ENCODE measurements at regions not wholly inside any gene's neighbourhood (a gene's known extent, or its start where the extent isn't known, plus 50 kb on each side); places are given as distances from the start of the nearest gene placed in this dataset.
"Not testable (repeated sequence)": the region's sequence is repeated elsewhere in the genome, so short reads cannot be mapped to it uniquely, and the experiment has no call there.

DNA sequence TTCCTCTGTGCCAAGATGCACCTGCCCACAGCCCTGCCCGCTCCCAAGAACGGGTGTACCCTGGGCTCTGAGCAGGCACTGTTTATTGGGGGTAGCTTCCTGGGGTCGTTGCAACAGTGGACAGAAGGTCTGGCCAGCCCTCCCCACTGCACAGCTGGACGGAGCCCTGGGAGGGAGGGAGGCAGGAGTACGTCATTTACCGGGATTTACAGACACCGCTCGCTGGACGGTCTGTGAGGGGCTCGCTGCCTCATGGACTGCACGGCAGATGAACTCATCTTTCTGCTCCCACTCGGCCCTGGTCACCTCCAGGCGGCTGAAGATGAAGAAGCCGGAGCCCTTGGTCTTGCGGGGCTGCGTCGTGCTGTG lies 195.2 kb downstream of the TMEM121 start:
- H3K27ac ChIP-seq (ENCODE audit: low read depth in 2 of 2, low read length in 1 of 2); H3K4me1 ChIP-seq (ENCODE audit: control insufficient read depth in 2 of 2, insufficient read depth in 2 of 2, low read length in 1 of 2): not testable (repeated sequence)
- WGBS, 2 donors, result 89% methylated on average over 14 to 17 of the region's 17 CpGs

GRCh38 chr14:105721996-105722709 lies 195.8 kb downstream of the TMEM121 start:
- H3K27me3 ChIP-seq (ENCODE audit: control insufficient read depth in 1 of 2, insufficient read depth in 2 of 2, low read length in 2 of 2); H3K4me3 ChIP-seq (ENCODE audit: low read depth in 1 of 2, low read length in 2 of 2); H3K4me1 ChIP-seq (ENCODE audit: control insufficient read depth in 2 of 2, insufficient read depth in 2 of 2, low read length in 1 of 2); H3K27ac ChIP-seq (ENCODE audit: low read depth in 2 of 2, low read length in 1 of 2); H3K36me3 ChIP-seq (ENCODE audit: control insufficient read depth in 2 of 2, insufficient read depth in 2 of 2, low read length in 1 of 2); H3K9me3 ChIP-seq (ENCODE audit: control insufficient read depth in 2 of 2, insufficient read depth in 1 of 2, low read depth in 1 of 2, low read length in 1 of 2): not testable (repeated sequence)
- WGBS, 2 donors, result 91 to 94% methylated on average over 34 to 40 of the region's 40 CpGs

More for the DNA sequence above, 195.2 kb downstream of the TMEM121 start:
- not testable (repeated sequence) for H3K27me3 ChIP-seq (ENCODE audit: control insufficient read depth in 1 of 2, insufficient read depth in 2 of 2, low read length in 2 of 2); H3K9me3 ChIP-seq (ENCODE audit: control insufficient read depth in 2 of 2, insufficient read depth in 1 of 2, low read depth in 1 of 2, low read length in 1 of 2); H3K4me3 ChIP-seq (ENCODE audit: low read depth in 1 of 2, low read length in 2 of 2); H3K36me3 ChIP-seq (ENCODE audit: control insufficient read depth in 2 of 2, insufficient read depth in 2 of 2, low read length in 1 of 2)

GRCh38 chr14:105723271-105723670 lies 196.9 kb downstream of the TMEM121 start:
- not testable (repeated sequence) for H3K4me3 ChIP-seq (ENCODE audit: low read depth in 1 of 2, low read length in 2 of 2); H3K9me3 ChIP-seq (ENCODE audit: control insufficient read depth in 2 of 2, insufficient read depth in 1 of 2, low read depth in 1 of 2, low read length in 1 of 2); H3K27me3 ChIP-seq (ENCODE audit: control insufficient read depth in 1 of 2, insufficient read depth in 2 of 2, low read length in 2 of 2); H3K36me3 ChIP-seq (ENCODE audit: control insufficient read depth in 2 of 2, insufficient read depth in 2 of 2, low read length in 1 of 2); H3K27ac ChIP-seq (ENCODE audit: low read depth in 2 of 2, low read length in 1 of 2); H3K4me1 ChIP-seq (ENCODE audit: control insufficient read depth in 2 of 2, insufficient read depth in 2 of 2, low read length in 1 of 2)
- 82 to 100% methylated on average over 2 to 7 of the region's 8 CpGs for whole genome bisulfite sequencing, 2 donors

DNA sequence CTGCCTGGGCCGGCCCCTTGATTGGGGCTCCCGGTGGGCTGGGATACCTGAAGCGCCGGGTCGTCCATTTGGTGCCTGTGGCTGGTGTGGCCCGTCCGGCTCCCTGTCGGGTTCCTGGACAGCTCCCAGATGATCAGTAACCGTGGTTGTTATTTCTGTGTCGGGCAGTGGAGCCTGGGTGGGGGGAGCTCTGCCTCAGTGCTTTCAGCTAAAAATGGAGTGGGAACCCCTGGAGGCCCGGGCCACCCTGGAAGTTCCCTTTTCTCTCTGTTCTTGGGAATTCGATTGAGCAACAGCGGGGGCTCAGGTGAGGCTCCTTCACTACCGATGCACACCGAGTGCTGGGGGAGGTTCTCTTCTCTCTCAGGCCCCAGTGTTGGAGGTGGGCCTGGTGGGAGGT lies 197.4 kb downstream of the TMEM121 start:
- H3K4me3 ChIP-seq (ENCODE audit: low read depth in 1 of 2, low read length in 2 of 2); H3K27ac ChIP-seq (ENCODE audit: low read depth in 2 of 2, low read length in 1 of 2); H3K27me3 ChIP-seq (ENCODE audit: control insufficient read depth in 1 of 2, insufficient read depth in 2 of 2, low read length in 2 of 2); H3K9me3 ChIP-seq (ENCODE audit: control insufficient read depth in 2 of 2, insufficient read depth in 1 of 2, low read depth in 1 of 2, low read length in 1 of 2); H3K36me3 ChIP-seq (ENCODE audit: control insufficient read depth in 2 of 2, insufficient read depth in 2 of 2, low read length in 1 of 2); H3K4me1 ChIP-seq (ENCODE audit: control insufficient read depth in 2 of 2, insufficient read depth in 2 of 2, low read length in 1 of 2): not testable (repeated sequence)
- 80 to 88% methylated on average over 15 of the region's 15 CpGs for WGBS, 2 donors

GRCh38 chr14:105729825-105730368 lies 203.5 kb downstream of the TMEM121 start:
- not testable (repeated sequence) for H3K9me3 ChIP-seq (ENCODE audit: control insufficient read depth in 2 of 2, insufficient read depth in 1 of 2, low read depth in 1 of 2, low read length in 1 of 2); H3K36me3 ChIP-seq (ENCODE audit: control insufficient read depth in 2 of 2, insufficient read depth in 2 of 2, low read length in 1 of 2); H3K4me3 ChIP-seq (ENCODE audit: low read depth in 1 of 2, low read length in 2 of 2); H3K4me1 ChIP-seq (ENCODE audit: control insufficient read depth in 2 of 2, insufficient read depth in 2 of 2, low read length in 1 of 2); H3K27ac ChIP-seq (ENCODE audit: low read depth in 2 of 2, low read length in 1 of 2); H3K27me3 ChIP-seq (ENCODE audit: control insufficient read depth in 1 of 2, insufficient read depth in 2 of 2, low read length in 2 of 2)
- 66 to 68% methylated on average over 8 of the region's 8 CpGs for WGBS, 2 donors

DNA sequence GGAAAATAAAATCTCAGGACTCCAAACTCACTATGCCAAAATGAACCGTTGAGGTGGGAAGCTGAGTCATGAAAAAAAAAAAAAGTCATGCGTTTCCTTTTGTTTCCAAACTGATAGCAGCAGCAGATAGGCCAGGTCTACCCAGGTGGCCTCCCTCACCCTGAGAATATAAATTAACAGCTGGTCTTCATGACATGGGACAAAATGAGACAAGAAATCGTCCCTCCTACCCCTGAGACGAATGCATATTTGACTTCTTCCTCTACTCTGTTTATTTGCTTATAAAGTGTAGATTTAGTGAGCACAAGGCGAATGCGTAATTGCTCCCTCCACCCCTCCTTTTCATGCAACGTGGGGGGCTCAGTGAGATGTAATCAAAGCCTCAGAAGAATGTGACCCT lies 204.3 kb downstream of the TMEM121 start:
- H3K4me3 ChIP-seq (ENCODE audit: low read depth in 1 of 2, low read length in 2 of 2); H3K27me3 ChIP-seq (ENCODE audit: control insufficient read depth in 1 of 2, insufficient read depth in 2 of 2, low read length in 2 of 2); H3K9me3 ChIP-seq (ENCODE audit: control insufficient read depth in 2 of 2, insufficient read depth in 1 of 2, low read depth in 1 of 2, low read length in 1 of 2); H3K27ac ChIP-seq (ENCODE audit: low read depth in 2 of 2, low read length in 1 of 2); H3K36me3 ChIP-seq (ENCODE audit: control insufficient read depth in 2 of 2, insufficient read depth in 2 of 2, low read length in 1 of 2); H3K4me1 ChIP-seq (ENCODE audit: control insufficient read depth in 2 of 2, insufficient read depth in 2 of 2, low read length in 1 of 2): not testable (repeated sequence)
- 48 to 57% methylated on average over 7 of the region's 7 CpGs for WGBS, 2 donors

DNA sequence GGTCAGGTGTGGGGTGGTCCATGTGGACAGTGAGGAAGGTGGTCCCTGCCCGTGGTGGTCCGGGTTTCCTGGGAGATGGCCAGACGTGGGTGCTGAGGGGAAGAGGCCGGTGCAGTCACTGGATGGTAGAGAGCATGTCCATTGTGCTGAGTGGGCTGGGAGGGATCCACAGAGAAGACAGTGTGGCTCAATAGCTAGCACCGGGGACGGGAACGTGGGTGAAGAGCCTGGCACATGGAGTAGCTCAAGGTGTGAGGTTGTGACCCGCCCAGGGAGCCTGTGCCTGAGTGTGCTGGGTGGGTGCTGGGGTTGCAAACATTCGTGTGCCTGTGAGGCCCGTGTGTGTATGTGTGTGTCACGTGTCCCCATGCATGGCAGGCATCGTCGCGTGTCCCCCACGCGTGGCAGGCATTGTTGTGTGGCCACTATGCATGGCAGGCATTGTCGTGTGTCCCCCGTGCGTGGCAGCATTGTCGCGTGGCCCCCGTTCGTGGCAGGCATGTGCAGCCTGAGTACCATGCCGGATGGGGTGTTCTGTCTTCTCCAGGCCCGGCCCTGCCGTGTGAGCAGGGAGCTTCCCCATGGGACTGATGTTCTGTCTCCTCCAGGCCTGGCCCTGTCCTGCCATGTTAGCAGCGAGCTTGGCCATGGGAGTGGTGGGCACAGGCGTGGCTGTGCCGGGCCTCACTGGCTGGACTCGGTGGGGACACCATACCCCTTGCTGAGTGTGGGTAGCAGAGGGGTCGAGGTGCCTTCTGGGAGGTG lies 205.0 kb downstream of the TMEM121 start:
- H3K27ac ChIP-seq (ENCODE audit: low read depth in 2 of 2, low read length in 1 of 2); H3K36me3 ChIP-seq (ENCODE audit: control insufficient read depth in 2 of 2, insufficient read depth in 2 of 2, low read length in 1 of 2); H3K9me3 ChIP-seq (ENCODE audit: control insufficient read depth in 2 of 2, insufficient read depth in 1 of 2, low read depth in 1 of 2, low read length in 1 of 2); H3K4me3 ChIP-seq (ENCODE audit: low read depth in 1 of 2, low read length in 2 of 2); H3K4me1 ChIP-seq (ENCODE audit: control insufficient read depth in 2 of 2, insufficient read depth in 2 of 2, low read length in 1 of 2); H3K27me3 ChIP-seq (ENCODE audit: control insufficient read depth in 1 of 2, insufficient read depth in 2 of 2, low read length in 2 of 2): not testable (repeated sequence)
- 77 to 81% methylated on average over 31 of the region's 31 CpGs for WGBS, 2 donors

GRCh38 chr14:105733081-105734065 lies 207.0 kb downstream of the TMEM121 start:
- Histone ChIP-seq H3K36me3 (ENCODE audit: control insufficient read depth in 2 of 2, insufficient read depth in 2 of 2, low read length in 1 of 2) (no peaks in the 10 kb centered on the region), H3K4me1 (ENCODE audit: control insufficient read depth in 2 of 2, insufficient read depth in 2 of 2, low read length in 1 of 2) (no peaks in the 10 kb centered on the region), H3K27me3 (ENCODE audit: control insufficient read depth in 1 of 2, insufficient read depth in 2 of 2, low read length in 2 of 2) (no peaks in the 10 kb centered on the region), H3K9me3 (ENCODE audit: control insufficient read depth in 2 of 2, insufficient read depth in 1 of 2, low read depth in 1 of 2, low read length in 1 of 2) (no peaks in the 10 kb centered on the region), H3K4me3 (ENCODE audit: low read depth in 1 of 2, low read length in 2 of 2) (no peak overlapping the region), H3K27ac (ENCODE audit: low read depth in 2 of 2, low read length in 1 of 2) (no peak overlapping the region)
- WGBS, 2 donors, result 88 to 91% methylated on average over 22 of the region's 22 CpGs

GRCh38 chr14:105734241-105734640 lies 207.9 kb downstream of the TMEM121 start:
- H3K4me3 ChIP-seq (ENCODE audit: low read depth in 1 of 2, low read length in 2 of 2); H3K9me3 ChIP-seq (ENCODE audit: control insufficient read depth in 2 of 2, insufficient read depth in 1 of 2, low read depth in 1 of 2, low read length in 1 of 2); H3K27ac ChIP-seq (ENCODE audit: low read depth in 2 of 2, low read length in 1 of 2); H3K36me3 ChIP-seq (ENCODE audit: control insufficient read depth in 2 of 2, insufficient read depth in 2 of 2, low read length in 1 of 2); H3K27me3 ChIP-seq (ENCODE audit: control insufficient read depth in 1 of 2, insufficient read depth in 2 of 2, low read length in 2 of 2); H3K4me1 ChIP-seq (ENCODE audit: control insufficient read depth in 2 of 2, insufficient read depth in 2 of 2, low read length in 1 of 2): not testable (repeated sequence)
- WGBS, 2 donors, result 80 to 83% methylated on average over 3 to 10 of the region's 14 CpGs
